ENCODE measurements at regions not wholly inside any gene's neighbourhood (a gene's known extent, or its start where the extent isn't known, plus 50 kb on each side); places are given as distances from the start of the nearest gene placed in this dataset.

GRCh38 chr4:176507845-176508533 lies 188.2 kb downstream of the SPCS3 start:
- no peak for TF ChIP-seq CTCF (IDR thresholded peaks at IDR 0.05; ENCODE audit: borderline replicate concordance, control extremely low read depth, extremely low read depth, insufficient read depth, missing control alignments)
- in situ Hi-C loops (cut with MboI; ENCODE audit: low sequenced_read_pairs, unreplicated experiment) = no loop called here
- DNase-seq (ENCODE audit: low spot score) = no peak

GRCh38 chr4:176508780-176509331 lies 189.1 kb downstream of the SPCS3 start:
- in situ Hi-C loops (cut with MboI; ENCODE audit: low sequenced_read_pairs, unreplicated experiment) = no loop called here
- no peak for DNase-seq (ENCODE audit: low spot score)
- no peak for TF ChIP-seq CTCF (IDR thresholded peaks at IDR 0.05; ENCODE audit: borderline replicate concordance, control extremely low read depth, extremely low read depth, insufficient read depth, missing control alignments)

GRCh38 chr4:176525576-176525975 lies 205.8 kb downstream of the SPCS3 start:
- in situ Hi-C loops (cut with MboI; ENCODE audit: low sequenced_read_pairs, unreplicated experiment) = no loop called here
- no peak for TF ChIP-seq CTCF (IDR thresholded peaks at IDR 0.05; ENCODE audit: borderline replicate concordance, control extremely low read depth, extremely low read depth, insufficient read depth, missing control alignments)
- no peak for DNase-seq (ENCODE audit: low spot score)

GRCh38 chr4:176526704-176527103 lies 206.9 kb downstream of the SPCS3 start:
- in situ Hi-C loops (cut with MboI; ENCODE audit: low sequenced_read_pairs, unreplicated experiment) = no loop called here
- TF ChIP-seq CTCF (IDR thresholded peaks at IDR 0.05; ENCODE audit: borderline replicate concordance, control extremely low read depth, extremely low read depth, insufficient read depth, missing control alignments) = no peak
- no peak for DNase-seq (ENCODE audit: low spot score)

- no peak for DNase-seq (ENCODE audit: low spot score)
- TF ChIP-seq CTCF (IDR thresholded peaks at IDR 0.05; ENCODE audit: borderline replicate concordance, control extremely low read depth, extremely low read depth, insufficient read depth, missing control alignments) = no peak
- in situ Hi-C loops (cut with MboI; ENCODE audit: low sequenced_read_pairs, unreplicated experiment) = no loop called here
Observed at GRCh38 chr4:176529574-176529973, 209.8 kb downstream of the SPCS3 start.

GRCh38 chr4:176533159-176533558 lies 213.4 kb downstream of the SPCS3 start:
- DNase-seq (ENCODE audit: low spot score) = no peak
- TF ChIP-seq CTCF (IDR thresholded peaks at IDR 0.05; ENCODE audit: borderline replicate concordance, control extremely low read depth, extremely low read depth, insufficient read depth, missing control alignments) = no peak
- in situ Hi-C loops (cut with MboI; ENCODE audit: low sequenced_read_pairs, unreplicated experiment) = no loop called here
